Suprapubic skin (tissue), 3 donors: ENCODE measurements at regions not wholly inside any gene's neighbourhood (a gene's known extent, or its start where the extent isn't known, plus 50 kb on each side); places are given as distances from the start of the nearest gene placed in this dataset.

Experiments
- CTCF ChIP-seq, 2 donors: fragments of 200-600 bp in 1 of 2; fragments of 450-650 bp in 1 of 2; sonication (generic) in 1 of 2; IDR thresholded peaks; one replicate each; pipeline ENCODE4 v1.5.1; 2016 to 2019; ENCODE audit warnings: antibody characterized with exemption in 2 of 2, mild to moderate bottlenecking in 1 of 2, moderate library complexity in 1 of 2
- POLR2A ChIP-seq, 2 donors: fragments of 450-650 bp; IDR thresholded peaks; one replicate each; pipeline ENCODE4 v1.6.1; 2017; ENCODE audit warnings: antibody characterized with exemption in 2 of 2, mild to moderate bottlenecking in 2 of 2, moderate library complexity in 2 of 2

GRCh38 chr1:175863299-175864050, 120.1 kb upstream of the TNR start:
- TF ChIP-seq CTCF (IDR thresholded peaks at IDR 0.05): no peak
- TF ChIP-seq POLR2A (IDR thresholded peaks at IDR 0.05): no peak
